Activated T-cell treated with anti-CD3 and anti-CD28 coated beads, Interleukin-2, amount 50 U/mL, for 24 hours (primary cell): ENCODE measurements at regions not wholly inside any gene's neighbourhood (a gene's known extent, or its start where the extent isn't known, plus 50 kb on each side); places are given as distances from the start of the nearest gene placed in this dataset.

Source experiments
- DNase-seq: peaks from one replicate; pipeline ENCODE4 v3.0.0-alpha.2; 2020
- H3K27ac Mint-ChIP-seq: 2 replicates; pipeline ENCODE4 v1.8.0; 2020; ENCODE audit warnings: mild to moderate bottlenecking, mixed read lengths
- H3K27me3 Mint-ChIP-seq: 2 replicates; pipeline ENCODE4 v1.8.0; 2020; ENCODE audit warnings: mixed read lengths
- H3K36me3 Mint-ChIP-seq: 2 replicates; pipeline ENCODE4 v1.8.0; 2020; ENCODE audit warnings: low read depth, mixed read lengths
- H3K4me1 Mint-ChIP-seq: 2 replicates; pipeline ENCODE4 v1.8.0; 2020; ENCODE audit warnings: low read depth, mixed read lengths
- H3K4me3 Mint-ChIP-seq: 2 replicates; pipeline ENCODE4 v1.8.0; 2020; ENCODE audit warnings: mild to moderate bottlenecking, moderate library complexity, mixed read lengths
- H3K9me3 Mint-ChIP-seq: 2 replicates; pipeline ENCODE4 v1.8.0; 2020; ENCODE audit warnings: mixed read lengths

- Mint-ChIP-seq H3K27me3 (no peaks in the 10 kb centered on the region), H3K9me3 (no peaks in the 10 kb centered on the region), H3K36me3 (no peaks in the 10 kb centered on the region)
Measured at GRCh38 chr18:37720663-37721062, 155.1 kb upstream of the CELF4 start.

GRCh38 chr18:37717656-37718055 lies 152.1 kb upstream of the CELF4 start:
- H3K9me3 Mint-ChIP-seq: no peaks in the 10 kb centered on the region
- H3K36me3 Mint-ChIP-seq: no peaks in the 10 kb centered on the region
- H3K27ac Mint-ChIP-seq: no peak overlapping the region
- H3K4me3 Mint-ChIP-seq: no peak overlapping the region
- H3K4me1 Mint-ChIP-seq: no peaks in the 10 kb centered on the region
- DNase-seq: no peak
- no peaks in the 10 kb centered on the region for H3K27me3 Mint-ChIP-seq

More at GRCh38 chr18:37720663-37721062, 155.1 kb upstream of the CELF4 start:
- Mint-ChIP-seq H3K4me1 (no peaks in the 10 kb centered on the region), H3K4me3 (no peak overlapping the region), H3K27ac (no peak overlapping the region)
- no peak for DNase-seq

- H3K9me3 Mint-ChIP-seq: no peaks in the 10 kb centered on the region
- H3K36me3 Mint-ChIP-seq: no peaks in the 10 kb centered on the region
- H3K27me3 Mint-ChIP-seq: no peaks in the 10 kb centered on the region
- no peaks in the 10 kb centered on the region for H3K4me1 Mint-ChIP-seq
- no peak for DNase-seq
- no peak overlapping the region for H3K4me3 Mint-ChIP-seq
- no peak overlapping the region for H3K27ac Mint-ChIP-seq
Measured at GRCh38 chr18:37717098-37717497, 151.5 kb upstream of the CELF4 start.

GRCh38 chr18:37716106-37716735 lies 150.6 kb upstream of the CELF4 start:
- Mint-ChIP-seq H3K4me1 (no peaks in the 10 kb centered on the region), H3K27me3 (no peaks in the 10 kb centered on the region), H3K4me3 (no peak overlapping the region), H3K36me3 (no peaks in the 10 kb centered on the region), H3K9me3 (no peaks in the 10 kb centered on the region), H3K27ac (no peak overlapping the region)
- no peak for DNase-seq

GRCh38 chr18:37714691-37715090 lies 149.1 kb upstream of the CELF4 start:
- no peak for DNase-seq
- no peaks in the 10 kb centered on the region for H3K4me1 Mint-ChIP-seq
- no peak overlapping the region for H3K27ac Mint-ChIP-seq
- H3K9me3 Mint-ChIP-seq: no peaks in the 10 kb centered on the region
- H3K36me3 Mint-ChIP-seq: no peaks in the 10 kb centered on the region
- H3K4me3 Mint-ChIP-seq: no peak overlapping the region
- H3K27me3 Mint-ChIP-seq: no peaks in the 10 kb centered on the region

- Mint-ChIP-seq H3K4me1 (no peaks in the 10 kb centered on the region), H3K27ac (no peak overlapping the region), H3K9me3 (no peaks in the 10 kb centered on the region), H3K4me3 (no peak overlapping the region), H3K27me3 (no peaks in the 10 kb centered on the region), H3K36me3 (no peaks in the 10 kb centered on the region)
- DNase-seq: no peak
Measured at GRCh38 chr18:37712776-37713175, 147.2 kb upstream of the CELF4 start.

- DNase-seq: no peak
- H3K27me3 Mint-ChIP-seq: no peaks in the 10 kb centered on the region
- no peak overlapping the region for H3K4me3 Mint-ChIP-seq
Measured at GRCh38 chr18:37711766-37712505, 146.3 kb upstream of the CELF4 start.

GRCh38 chr18:37710726-37711125 lies 145.1 kb upstream of the CELF4 start:
- no peaks in the 10 kb centered on the region for H3K27me3 Mint-ChIP-seq
- no peak for DNase-seq
- no peaks in the 10 kb centered on the region for H3K36me3 Mint-ChIP-seq
- no peaks in the 10 kb centered on the region for H3K4me1 Mint-ChIP-seq
- no peak overlapping the region for H3K27ac Mint-ChIP-seq
- no peak overlapping the region for H3K4me3 Mint-ChIP-seq
- no peaks in the 10 kb centered on the region for H3K9me3 Mint-ChIP-seq

More at GRCh38 chr18:37711766-37712505, 146.3 kb upstream of the CELF4 start:
- Mint-ChIP-seq H3K4me1 (no peaks in the 10 kb centered on the region), H3K36me3 (no peaks in the 10 kb centered on the region), H3K9me3 (no peaks in the 10 kb centered on the region), H3K27ac (no peak overlapping the region)

- H3K27me3 Mint-ChIP-seq: no peaks in the 10 kb centered on the region
- H3K4me1 Mint-ChIP-seq: no peaks in the 10 kb centered on the region
- no peaks in the 10 kb centered on the region for H3K36me3 Mint-ChIP-seq
- no peak overlapping the region for H3K4me3 Mint-ChIP-seq
- H3K27ac Mint-ChIP-seq: no peak overlapping the region
- H3K9me3 Mint-ChIP-seq: no peaks in the 10 kb centered on the region
- no peak for DNase-seq
Measured at GRCh38 chr18:37709740-37710139, 144.1 kb upstream of the CELF4 start.

- Mint-ChIP-seq H3K4me3 (no peak overlapping the region), H3K27me3 (no peaks in the 10 kb centered on the region), H3K9me3 (no peaks in the 10 kb centered on the region), H3K4me1 (no peaks in the 10 kb centered on the region), H3K27ac (no peak overlapping the region), H3K36me3 (no peaks in the 10 kb centered on the region)
- DNase-seq: no peak
Measured at GRCh38 chr18:37705016-37705415, 139.4 kb upstream of the CELF4 start.

- Mint-ChIP-seq H3K9me3 (no peaks in the 10 kb centered on the region), H3K27me3 (no peaks in the 10 kb centered on the region), H3K27ac (no peak overlapping the region), H3K4me1 (no peaks in the 10 kb centered on the region), H3K36me3 (no peaks in the 10 kb centered on the region), H3K4me3 (no peak overlapping the region)
- no peak for DNase-seq
Measured at GRCh38 chr18:37702841-37703240, 137.2 kb upstream of the CELF4 start.

GRCh38 chr18:37701967-37702366 lies 136.4 kb upstream of the CELF4 start:
- no peak for DNase-seq
- Mint-ChIP-seq H3K27me3 (no peaks in the 10 kb centered on the region), H3K4me3 (no peak overlapping the region), H3K4me1 (no peaks in the 10 kb centered on the region), H3K36me3 (no peaks in the 10 kb centered on the region), H3K9me3 (no peaks in the 10 kb centered on the region), H3K27ac (no peak overlapping the region)

GRCh38 chr18:37698508-37699040 lies 133.0 kb upstream of the CELF4 start:
- H3K27ac Mint-ChIP-seq: no peak overlapping the region
- DNase-seq: no peak
- H3K9me3 Mint-ChIP-seq: no peaks in the 10 kb centered on the region
- H3K4me1 Mint-ChIP-seq: no peaks in the 10 kb centered on the region
- H3K36me3 Mint-ChIP-seq: no peaks in the 10 kb centered on the region
- H3K27me3 Mint-ChIP-seq: no peaks in the 10 kb centered on the region
- no peak overlapping the region for H3K4me3 Mint-ChIP-seq

GRCh38 chr18:37694516-37694915 lies 128.9 kb upstream of the CELF4 start:
- no peak for DNase-seq
- Mint-ChIP-seq H3K9me3 (peaks cover 6% of the 10 kb centered on the region), H3K27ac (no peak overlapping the region), H3K36me3 (no peaks in the 10 kb centered on the region), H3K4me3 (no peak overlapping the region), H3K27me3 (no peaks in the 10 kb centered on the region), H3K4me1 (no peaks in the 10 kb centered on the region)

- H3K4me3 Mint-ChIP-seq: no peak overlapping the region
- peaks cover 6% of the 10 kb centered on the region for H3K9me3 Mint-ChIP-seq
- DNase-seq: no peak
- no peaks in the 10 kb centered on the region for H3K27me3 Mint-ChIP-seq
- H3K36me3 Mint-ChIP-seq: no peaks in the 10 kb centered on the region
- H3K4me1 Mint-ChIP-seq: no peaks in the 10 kb centered on the region
- no peak overlapping the region for H3K27ac Mint-ChIP-seq
Measured at GRCh38 chr18:37691162-37691561, 125.6 kb upstream of the CELF4 start.
